ENCODE measurements at regions not wholly inside any gene's neighbourhood (a gene's known extent, or its start where the extent isn't known, plus 50 kb on each side); places are given as distances from the start of the nearest gene placed in this dataset.

DNA sequence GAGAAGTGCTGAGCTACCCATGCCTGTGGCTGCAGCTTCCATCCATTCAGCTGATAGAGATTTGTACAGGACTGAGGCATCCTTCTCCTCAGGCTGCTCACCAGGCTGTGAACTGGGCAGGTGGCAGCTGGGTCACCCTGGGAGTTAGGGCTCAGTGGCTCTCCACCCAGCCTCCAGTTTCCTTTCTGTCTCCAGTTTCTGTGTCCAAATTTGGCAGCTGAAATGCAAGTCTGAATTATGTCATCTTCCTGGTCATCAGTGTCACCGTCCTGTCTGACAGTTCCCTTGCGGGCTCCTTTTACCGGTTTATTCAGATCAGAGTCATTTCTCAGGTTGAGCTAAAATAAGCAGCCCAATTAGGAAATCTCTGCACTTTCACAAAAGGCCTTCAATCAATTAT lies 93.3 kb downstream of the EDN1 start:
- Histone ChIP-seq H3K4me1 (no peaks in the 10 kb centered on the region), H3K27me3 (no peaks in the 10 kb centered on the region), H3K9ac (ENCODE audit: low read depth in 2 of 2, low read length in 2 of 2) (no peak overlapping the region), H3K4me3 (no peak overlapping the region), H3K27ac (no peak overlapping the region), H3K36me3 (no peaks in the 10 kb centered on the region), H3K9me3 (no peaks in the 10 kb centered on the region)
- intact Hi-C loops (cut with DNase I), result no loop called here
- no peak for DNase-seq
- TF ChIP-seq, protein P1, sequence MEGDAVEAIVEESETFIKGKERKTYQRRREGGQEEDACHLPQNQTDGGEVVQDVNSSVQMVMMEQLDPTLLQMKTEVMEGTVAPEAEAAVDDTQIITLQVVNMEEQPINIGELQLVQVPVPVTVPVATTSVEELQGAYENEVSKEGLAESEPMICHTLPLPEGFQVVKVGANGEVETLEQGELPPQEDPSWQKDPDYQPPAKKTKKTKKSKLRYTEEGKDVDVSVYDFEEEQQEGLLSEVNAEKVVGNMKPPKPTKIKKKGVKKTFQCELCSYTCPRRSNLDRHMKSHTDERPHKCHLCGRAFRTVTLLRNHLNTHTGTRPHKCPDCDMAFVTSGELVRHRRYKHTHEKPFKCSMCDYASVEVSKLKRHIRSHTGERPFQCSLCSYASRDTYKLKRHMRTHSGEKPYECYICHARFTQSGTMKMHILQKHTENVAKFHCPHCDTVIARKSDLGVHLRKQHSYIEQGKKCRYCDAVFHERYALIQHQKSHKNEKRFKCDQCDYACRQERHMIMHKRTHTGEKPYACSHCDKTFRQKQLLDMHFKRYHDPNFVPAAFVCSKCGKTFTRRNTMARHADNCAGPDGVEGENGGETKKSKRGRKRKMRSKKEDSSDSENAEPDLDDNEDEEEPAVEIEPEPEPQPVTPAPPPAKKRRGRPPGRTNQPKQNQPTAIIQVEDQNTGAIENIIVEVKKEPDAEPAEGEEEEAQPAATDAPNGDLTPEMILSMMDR (IDR thresholded peaks at IDR 0.05), result no peak

DNA sequence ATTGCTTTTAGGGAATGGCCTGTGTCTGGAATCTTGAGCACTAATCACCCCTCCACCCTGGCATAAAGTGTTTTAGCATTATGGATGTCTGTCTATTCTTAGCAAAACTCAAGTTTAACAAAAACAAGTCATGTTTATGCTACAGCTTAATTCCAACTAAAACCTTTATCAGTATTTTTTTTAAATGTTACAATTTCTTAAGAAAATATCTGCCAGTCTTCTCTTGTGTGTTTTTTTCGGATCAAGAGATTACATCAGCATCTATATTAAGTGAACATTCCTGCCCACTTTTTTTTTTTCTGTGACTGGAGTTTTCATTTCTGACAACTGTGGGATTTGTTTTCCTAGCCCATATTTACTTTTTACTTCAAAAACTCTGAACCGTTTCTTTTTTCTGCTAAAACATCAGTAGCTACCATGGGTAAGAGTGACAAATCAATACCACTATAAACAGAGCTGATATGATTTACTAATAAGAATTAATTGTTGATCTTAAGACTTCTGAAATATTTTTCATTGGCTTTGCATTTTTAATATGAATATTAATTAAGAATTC lies 94.3 kb downstream of the EDN1 start:
- no peak for DNase-seq
- no peak overlapping the region for H3K9ac ChIP-seq (ENCODE audit: low read depth in 2 of 2, low read length in 2 of 2)
- H3K36me3 ChIP-seq, result no peaks in the 10 kb centered on the region
- intact Hi-C loops (cut with DNase I), result no loop called here
- no peaks in the 10 kb centered on the region for H3K27me3 ChIP-seq
- H3K4me3 ChIP-seq, result no peak overlapping the region
- no peaks in the 10 kb centered on the region for H3K9me3 ChIP-seq
- no peaks in the 10 kb centered on the region for H3K4me1 ChIP-seq
- TF ChIP-seq, protein P1 (IDR thresholded peaks at IDR 0.05), result no peak
- no peak overlapping the region for H3K27ac ChIP-seq

DNA sequence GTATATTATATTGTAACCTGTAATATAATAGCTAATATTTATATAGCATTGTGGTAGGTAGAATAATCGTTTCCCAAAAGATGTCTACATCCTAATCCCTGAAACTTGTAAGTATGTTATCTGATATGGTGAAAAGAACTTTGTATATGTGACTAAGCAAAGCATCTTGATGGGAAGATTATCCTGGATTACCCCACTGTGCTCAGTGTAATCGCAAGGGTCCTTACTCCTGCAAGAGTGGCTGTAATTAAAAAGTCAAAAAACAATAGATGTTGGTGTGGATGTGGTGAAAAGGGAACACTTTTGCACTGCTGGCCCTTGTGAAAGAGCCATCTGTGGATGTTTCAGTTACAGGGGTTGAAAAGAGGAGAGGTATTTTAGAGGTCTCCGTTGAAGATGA lies 95.2 kb downstream of the EDN1 start:
- Histone ChIP-seq H3K27me3 (no peaks in the 10 kb centered on the region), H3K4me3 (no peak overlapping the region), H3K9ac (ENCODE audit: low read depth in 2 of 2, low read length in 2 of 2) (no peak overlapping the region), H3K27ac (no peak overlapping the region), H3K9me3 (no peaks in the 10 kb centered on the region), H3K36me3 (no peaks in the 10 kb centered on the region), H3K4me1 (no peaks in the 10 kb centered on the region)
- intact Hi-C loops (cut with DNase I), result no loop called here
- TF ChIP-seq, protein P1 (IDR thresholded peaks at IDR 0.05), result no peak
- no peak for DNase-seq

DNA sequence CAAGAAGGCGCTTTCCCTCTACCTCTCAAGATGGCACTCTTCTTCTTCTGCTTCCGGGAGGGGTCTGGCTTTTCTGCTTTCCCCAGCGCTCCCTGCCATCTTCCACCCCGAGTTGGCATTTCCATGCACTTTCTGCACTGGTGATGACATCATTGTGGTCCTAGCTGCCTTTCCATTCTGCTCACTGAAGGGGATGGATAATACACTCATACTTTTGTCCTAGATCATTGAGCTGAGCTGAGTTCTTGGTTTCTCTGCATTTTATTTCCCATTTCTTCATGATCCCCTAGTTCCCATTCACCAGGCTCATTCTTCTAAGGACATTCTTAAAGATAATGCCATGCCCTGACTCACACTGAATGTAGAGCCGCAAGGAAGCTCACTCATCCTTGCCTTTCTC lies 96.7 kb downstream of the EDN1 start:
- H3K27me3 ChIP-seq, result no peaks in the 10 kb centered on the region
- H3K27ac ChIP-seq, result no peak overlapping the region
- no peak for DNase-seq
- no peak overlapping the region for H3K4me3 ChIP-seq
- H3K4me1 ChIP-seq, result no peaks in the 10 kb centered on the region
- TF ChIP-seq, protein P1 (IDR thresholded peaks at IDR 0.05), result no peak
- intact Hi-C loops (cut with DNase I), result no loop called here
- no peak overlapping the region for H3K9ac ChIP-seq (ENCODE audit: low read depth in 2 of 2, low read length in 2 of 2)
- H3K36me3 ChIP-seq, result no peaks in the 10 kb centered on the region
- no peaks in the 10 kb centered on the region for H3K9me3 ChIP-seq

DNA sequence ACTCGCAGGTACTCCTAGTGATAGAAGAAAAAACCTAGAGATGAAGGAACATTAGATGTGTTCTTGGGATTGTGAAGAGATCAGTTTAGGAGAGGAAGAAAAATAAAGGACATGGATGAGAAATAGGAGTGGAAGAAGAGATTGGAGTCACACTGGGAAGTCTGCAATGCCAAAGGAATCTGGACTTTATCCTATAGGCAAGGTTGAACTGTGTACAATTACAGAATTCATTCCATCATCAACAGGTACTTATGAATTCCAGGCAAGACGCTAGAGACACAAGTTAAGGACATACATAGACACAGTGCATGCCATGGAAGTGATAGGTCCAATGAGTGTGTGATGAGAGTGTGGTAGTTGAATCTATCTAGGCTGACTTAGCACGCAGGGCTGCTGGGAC lies 101.3 kb downstream of the EDN1 start:
- TF ChIP-seq, protein P1 (IDR thresholded peaks at IDR 0.05), result no peak
- H3K27ac ChIP-seq, result no peak overlapping the region
- no peaks in the 10 kb centered on the region for H3K9me3 ChIP-seq
- no peaks in the 10 kb centered on the region for H3K27me3 ChIP-seq
- H3K4me1 ChIP-seq, result no peaks in the 10 kb centered on the region
- H3K4me3 ChIP-seq, result no peak overlapping the region
- no peak for DNase-seq
- no peak overlapping the region for H3K9ac ChIP-seq (ENCODE audit: low read depth in 2 of 2, low read length in 2 of 2)
- no peaks in the 10 kb centered on the region for H3K36me3 ChIP-seq
- intact Hi-C loops (cut with DNase I), result no loop called here
